HL-60 (cell line): ENCODE measurements at regions not wholly inside any gene's neighbourhood (a gene's known extent, or its start where the extent isn't known, plus 50 kb on each side); places are given as distances from the start of the nearest gene placed in this dataset.

Experiments
- DNase-seq, 2 experiments: peaks; one replicate each; pipeline ENCODE4 v3.0.0-alpha.2; 2010 to 2020; ENCODE audit warnings: low read depth in 1 of 2, low spot score in 1 of 2
- H3K27ac ChIP-seq: fragments of 250-450 bp; sonication (Bioruptor Pico); replicated peaks from 2 replicates; pipeline ENCODE4 v1.5.1; 2020; ENCODE audit warnings: mild to moderate bottlenecking, moderate library complexity
- H3K27me3 ChIP-seq: fragments of 250-450 bp; sonication (Bioruptor Pico); 2 replicates; pipeline ENCODE4 v1.5.1; 2021; ENCODE audit warnings: mild to moderate bottlenecking, moderate library complexity; ENCODE audit not compliant: insufficient read depth, poor library complexity, severe bottlenecking
- H3K4me3 ChIP-seq: replicated peaks from 2 replicates; pipeline ENCODE4 v1.5.1; 2011; ENCODE audit warnings: mild to moderate bottlenecking, control low read depth, low read length; ENCODE audit not compliant: insufficient read depth
- GABPA ChIP-seq: IDR thresholded peaks from 2 replicates; pipeline ENCODE4 v1.6.1; 2012; ENCODE audit warnings: low read depth
- POLR2AphosphoS5 ChIP-seq: IDR thresholded peaks from 2 replicates; pipeline ENCODE4 v1.6.1; 2012; ENCODE audit warnings: low read depth
- SPI1 ChIP-seq: IDR thresholded peaks from 2 replicates; pipeline ENCODE4 v1.6.1; 2012; ENCODE audit warnings: low read depth, mild to moderate bottlenecking, borderline replicate concordance
- TF ChIP-seq, protein P1 (sequence below): IDR thresholded peaks from 2 replicates; pipeline ENCODE4 v1.6.1; 2012; ENCODE audit warnings: low read depth; ENCODE audit not compliant: insufficient replicate concordance
- TF ChIP-seq, protein P2 (sequence below): IDR thresholded peaks from one replicate; pipeline ENCODE4 v1.5.1; 2011; ENCODE audit warnings: low read length, control low read depth, inconsistent platforms; ENCODE audit not compliant: insufficient read depth

DNA sequence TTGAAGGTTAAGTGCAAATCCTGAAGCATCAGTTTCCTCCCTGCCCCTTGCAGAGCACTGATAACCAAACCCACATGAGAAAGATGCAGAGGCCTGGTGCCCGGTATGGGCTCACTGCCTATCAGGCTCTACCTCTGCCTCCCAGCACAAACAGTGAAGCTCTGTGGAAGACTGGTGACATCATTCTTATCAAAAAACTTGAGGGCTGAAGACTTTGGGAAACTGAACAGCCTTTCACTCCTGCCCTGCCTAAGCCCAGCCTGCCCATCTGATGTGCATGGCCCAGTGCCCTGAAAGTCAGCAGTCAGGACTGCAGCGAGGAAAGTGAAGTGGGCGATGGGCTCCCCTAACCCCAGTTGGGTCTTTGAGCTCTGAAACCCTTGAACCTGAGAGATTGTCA is 174.8 kb upstream of the ARL4C start:
- no peak overlapping the region for H3K27ac ChIP-seq

DNA sequence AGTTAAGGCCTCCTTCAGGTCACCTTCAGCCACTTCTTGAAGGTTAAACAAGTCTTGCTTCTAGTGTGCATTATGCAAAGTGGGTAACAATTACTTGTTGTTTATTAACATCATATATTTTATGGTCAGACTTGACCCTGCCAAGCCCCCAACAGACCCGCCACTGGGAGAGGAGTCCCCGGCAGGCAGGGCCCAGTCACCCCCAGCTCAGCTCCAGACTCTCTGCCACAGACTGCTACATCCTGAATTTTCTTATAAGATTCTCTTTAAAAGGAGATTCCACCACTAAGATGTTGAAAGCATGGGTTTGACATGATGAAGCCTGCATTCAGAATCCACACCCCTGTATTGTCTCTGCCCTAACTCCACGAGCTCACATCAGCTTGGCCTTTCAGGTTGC is 174.3 kb upstream of the ARL4C start:
- H3K4me3 ChIP-seq, result no peak overlapping the region
- TF ChIP-seq, protein P1, sequence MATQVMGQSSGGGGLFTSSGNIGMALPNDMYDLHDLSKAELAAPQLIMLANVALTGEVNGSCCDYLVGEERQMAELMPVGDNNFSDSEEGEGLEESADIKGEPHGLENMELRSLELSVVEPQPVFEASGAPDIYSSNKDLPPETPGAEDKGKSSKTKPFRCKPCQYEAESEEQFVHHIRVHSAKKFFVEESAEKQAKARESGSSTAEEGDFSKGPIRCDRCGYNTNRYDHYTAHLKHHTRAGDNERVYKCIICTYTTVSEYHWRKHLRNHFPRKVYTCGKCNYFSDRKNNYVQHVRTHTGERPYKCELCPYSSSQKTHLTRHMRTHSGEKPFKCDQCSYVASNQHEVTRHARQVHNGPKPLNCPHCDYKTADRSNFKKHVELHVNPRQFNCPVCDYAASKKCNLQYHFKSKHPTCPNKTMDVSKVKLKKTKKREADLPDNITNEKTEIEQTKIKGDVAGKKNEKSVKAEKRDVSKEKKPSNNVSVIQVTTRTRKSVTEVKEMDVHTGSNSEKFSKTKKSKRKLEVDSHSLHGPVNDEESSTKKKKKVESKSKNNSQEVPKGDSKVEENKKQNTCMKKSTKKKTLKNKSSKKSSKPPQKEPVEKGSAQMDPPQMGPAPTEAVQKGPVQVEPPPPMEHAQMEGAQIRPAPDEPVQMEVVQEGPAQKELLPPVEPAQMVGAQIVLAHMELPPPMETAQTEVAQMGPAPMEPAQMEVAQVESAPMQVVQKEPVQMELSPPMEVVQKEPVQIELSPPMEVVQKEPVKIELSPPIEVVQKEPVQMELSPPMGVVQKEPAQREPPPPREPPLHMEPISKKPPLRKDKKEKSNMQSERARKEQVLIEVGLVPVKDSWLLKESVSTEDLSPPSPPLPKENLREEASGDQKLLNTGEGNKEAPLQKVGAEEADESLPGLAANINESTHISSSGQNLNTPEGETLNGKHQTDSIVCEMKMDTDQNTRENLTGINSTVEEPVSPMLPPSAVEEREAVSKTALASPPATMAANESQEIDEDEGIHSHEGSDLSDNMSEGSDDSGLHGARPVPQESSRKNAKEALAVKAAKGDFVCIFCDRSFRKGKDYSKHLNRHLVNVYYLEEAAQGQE, result no peak
- TF ChIP-seq SPI1 (no peak), POLR2AphosphoS5 (no peak), GABPA (no peak)
- TF ChIP-seq, protein P2, sequence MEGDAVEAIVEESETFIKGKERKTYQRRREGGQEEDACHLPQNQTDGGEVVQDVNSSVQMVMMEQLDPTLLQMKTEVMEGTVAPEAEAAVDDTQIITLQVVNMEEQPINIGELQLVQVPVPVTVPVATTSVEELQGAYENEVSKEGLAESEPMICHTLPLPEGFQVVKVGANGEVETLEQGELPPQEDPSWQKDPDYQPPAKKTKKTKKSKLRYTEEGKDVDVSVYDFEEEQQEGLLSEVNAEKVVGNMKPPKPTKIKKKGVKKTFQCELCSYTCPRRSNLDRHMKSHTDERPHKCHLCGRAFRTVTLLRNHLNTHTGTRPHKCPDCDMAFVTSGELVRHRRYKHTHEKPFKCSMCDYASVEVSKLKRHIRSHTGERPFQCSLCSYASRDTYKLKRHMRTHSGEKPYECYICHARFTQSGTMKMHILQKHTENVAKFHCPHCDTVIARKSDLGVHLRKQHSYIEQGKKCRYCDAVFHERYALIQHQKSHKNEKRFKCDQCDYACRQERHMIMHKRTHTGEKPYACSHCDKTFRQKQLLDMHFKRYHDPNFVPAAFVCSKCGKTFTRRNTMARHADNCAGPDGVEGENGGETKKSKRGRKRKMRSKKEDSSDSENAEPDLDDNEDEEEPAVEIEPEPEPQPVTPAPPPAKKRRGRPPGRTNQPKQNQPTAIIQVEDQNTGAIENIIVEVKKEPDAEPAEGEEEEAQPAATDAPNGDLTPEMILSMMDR, result no peak
- H3K27me3 ChIP-seq, result no peaks in the 10 kb centered on the region
- no peak overlapping the region for H3K27ac ChIP-seq
- no peak for DNase-seq

More for the DNA sequence above, 174.8 kb upstream of the ARL4C start:
- DNase-seq, result no peak
- TF ChIP-seq SPI1 (no peak), POLR2AphosphoS5 (no peak), GABPA (no peak)
- TF ChIP-seq, protein P2, result no peak
- TF ChIP-seq, protein P1, result no peak
- H3K27me3 ChIP-seq, result no peaks in the 10 kb centered on the region
- H3K4me3 ChIP-seq, result no peak overlapping the region

DNA sequence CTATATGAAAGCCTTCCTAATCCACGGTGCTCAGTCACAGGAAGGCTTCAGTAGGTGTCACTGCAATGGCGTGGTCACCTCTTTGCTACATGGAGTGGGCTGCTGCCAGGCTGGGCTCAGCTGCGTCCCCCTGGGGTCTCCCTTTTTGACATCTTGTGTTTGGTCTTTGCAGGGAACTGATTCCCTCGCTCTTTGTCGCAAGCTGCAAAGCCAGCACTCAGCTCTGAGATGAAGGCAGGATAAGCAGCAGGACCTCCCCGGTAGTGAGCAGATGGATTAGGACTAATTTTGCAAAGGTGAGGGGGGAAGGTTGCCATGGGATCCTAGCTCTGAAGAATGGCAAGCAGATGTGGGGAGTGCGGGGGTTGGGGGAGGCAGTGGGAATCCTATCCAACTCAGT is 173.9 kb upstream of the ARL4C start:
- no peak overlapping the region for H3K4me3 ChIP-seq
- no peak overlapping the region for H3K27ac ChIP-seq
- TF ChIP-seq SPI1, result no peak
- TF ChIP-seq, protein P1, result no peak
- TF ChIP-seq, protein P2, result no peak
- no peak for TF ChIP-seq GABPA
- no peak for TF ChIP-seq POLR2AphosphoS5
- DNase-seq, result no peak
- no peaks in the 10 kb centered on the region for H3K27me3 ChIP-seq
